T-cell (primary cell): ENCODE measurements at regions not wholly inside any gene's neighbourhood (a gene's known extent, or its start where the extent isn't known, plus 50 kb on each side); places are given as distances from the start of the nearest gene placed in this dataset.
"Not testable (repeated sequence)": the region's sequence is repeated elsewhere in the genome, so short reads cannot be mapped to it uniquely, and the experiment has no call there.

Source experiments
- ATAC-seq, 4 experiments: fragments of 200-7000 bp in 3 of 4; fragments of 150-1000 bp in 1 of 4; cut with Tn5 transposase; replicated peaks in 1 of 4; 1 replicate in 3 of 4; 2 replicates in 1 of 4; pipeline ENCODE4 v1.10.0; 2021; ENCODE audit warnings: moderate library complexity in 3 of 4, mild to moderate bottlenecking in 2 of 4, moderate number of reproducible peaks in 1 of 4
- CTCF ChIA-PET, 2 donors: fragments of 300-600 bp; sonication (Branson Sonifier 250); formaldehyde crosslinking; loops; one replicate each; lab custom pipeline; 2022; ENCODE audit warnings: antibody characterized with exemption in 2 of 2; lab: Charles Lee
- POLR2A ChIA-PET, 2 donors: fragments of 300-600 bp; sonication (Branson Sonifier 250); formaldehyde crosslinking; loops; one replicate each; lab custom pipeline; 2022; ENCODE audit warnings: antibody characterized with exemption in 2 of 2; lab: Charles Lee
- DNase-seq, 35 experiments: peaks; one replicate each; pipeline versions ENCODE4 v3.0.0 to v3.0.0-alpha.2; 2013 to 2023
- H3K27ac ChIP-seq: one replicate; pipeline ENCODE4 v1.5.1; 2013; ENCODE audit warnings: low read length
- H3K27me3 ChIP-seq, 2 experiments: replicated peaks in 1 of 2; 1 replicate in 1 of 2; 2 replicates in 1 of 2; pipeline versions ENCODE4 v1.6.1 to v1.7.0; 2013; ENCODE audit warnings: low read length in 1 of 2, mixed read lengths in 1 of 2; ENCODE audit not compliant: control insufficient read depth in 2 of 2, insufficient read depth in 2 of 2; ENCODE audit errors: extremely low read depth in 1 of 2
- H3K36me3 ChIP-seq, 2 donors: 1 replicate in 1 of 2; 2 replicates in 1 of 2; pipeline versions ENCODE4 v1.6.1 to v1.7.0; 2013; ENCODE audit warnings: low read length in 1 of 2; ENCODE audit not compliant: control insufficient read depth in 2 of 2, insufficient read depth in 1 of 2; ENCODE audit errors: extremely low read depth in 1 of 2
- H3K4me1 ChIP-seq, 2 experiments: 1 replicate in 1 of 2; 2 replicates in 1 of 2; pipeline versions ENCODE4 v1.6.1 to v1.7.0; 2013; ENCODE audit warnings: low read length in 2 of 2, mixed read lengths in 1 of 2; ENCODE audit not compliant: insufficient read depth in 2 of 2, control insufficient read depth in 1 of 2; ENCODE audit errors: extremely low read depth in 1 of 2
- H3K4me3 ChIP-seq, 2 donors: 1 replicate in 1 of 2; 2 replicates in 1 of 2; pipeline versions ENCODE4 v1.5.1 to v1.7.0; 2013; ENCODE audit warnings: mild to moderate bottlenecking in 2 of 2, low read length in 1 of 2, moderate library complexity in 1 of 2; ENCODE audit not compliant: control insufficient read depth in 1 of 2; ENCODE audit errors: extremely low read depth in 1 of 2
- H3K9me3 ChIP-seq: 2 replicates; pipeline ENCODE4 v1.7.0; 2013
- H3K27ac Mint-ChIP-seq, 2 donors: one replicate each; pipeline ENCODE4 v1.8.0; 2020 to 2021; ENCODE audit warnings: mild to moderate bottlenecking in 2 of 2, mixed read lengths in 2 of 2
- H3K27me3 Mint-ChIP-seq, 2 donors: one replicate each; pipeline ENCODE4 v1.8.0; 2021 to 2022; ENCODE audit warnings: mixed read lengths in 2 of 2
- H3K36me3 Mint-ChIP-seq: one replicate; pipeline ENCODE4 v1.8.0; 2021; ENCODE audit warnings: mixed read lengths
- H3K4me1 Mint-ChIP-seq, 3 donors: one replicate each; pipeline ENCODE4 v1.8.0; 2020 to 2022; ENCODE audit warnings: mixed read lengths in 3 of 3, mild to moderate bottlenecking in 1 of 3
- H3K4me3 Mint-ChIP-seq, 3 donors: one replicate each; pipeline ENCODE4 v1.8.0; 2020 to 2022; ENCODE audit warnings: mild to moderate bottlenecking in 3 of 3, mixed read lengths in 3 of 3, moderate library complexity in 3 of 3
- H3K9me3 Mint-ChIP-seq, 3 donors: one replicate each; pipeline ENCODE4 v1.8.0; 2020 to 2022; ENCODE audit warnings: mixed read lengths in 3 of 3
- WGBS: methylation state at CpG from one replicate; pipeline ENCODE4 v1.1.5; 2013; ENCODE audit warnings: missing lambda C conversion rate; ENCODE audit not compliant: insufficient coverage; 5-methylcytosine and 5-hydroxymethylcytosine counted together

GRCh38 chr5:127206320-127207113 is 84.1 kb upstream of the MEGF10 start:
- Histone ChIP-seq H3K27ac (no peak overlapping the region), H3K9me3 (no peaks in the 10 kb centered on the region), H3K36me3 (no peaks in the 10 kb centered on the region), H3K27me3 (no peaks in the 10 kb centered on the region), H3K4me1 (no peaks in the 10 kb centered on the region), H3K4me3 (no peak overlapping the region)
- WGBS = 17% methylated on average over 1 of the region's 4 CpGs
- H3K4me1 Mint-ChIP-seq = no peaks in the 10 kb centered on the region
- ChIA-PET POLR2A (no interaction called here), CTCF (no interaction called here)
- no peaks in the 10 kb centered on the region for H3K36me3 Mint-ChIP-seq
- ATAC-seq (no peak), DNase-seq (no peak)
- no peaks in the 10 kb centered on the region for H3K9me3 Mint-ChIP-seq
- no peak overlapping the region for H3K4me3 Mint-ChIP-seq
- H3K27ac Mint-ChIP-seq = no peak overlapping the region
- H3K27me3 Mint-ChIP-seq = peaks cover 0 to 5% of the 10 kb centered on the region in 2 donors

GRCh38 chr5:127210042-127210441 is 80.6 kb upstream of the MEGF10 start:
- Mint-ChIP-seq H3K9me3 (peaks cover 0 to 7% (median 2%) of the 10 kb centered on the region in 3 donors), H3K27ac (no peak overlapping the region), H3K4me3 (no peak overlapping the region), H3K36me3 (no peaks in the 10 kb centered on the region), H3K4me1 (no peaks in the 10 kb centered on the region), H3K27me3 (peaks cover 3 to 11% of the 10 kb centered on the region in 2 donors)
- POLR2A ChIA-PET = no interaction called here
- 91% methylated on average over 1 of the region's 2 CpGs for WGBS
- peaks cover 0 to under 1% of the 10 kb centered on the region in 2 experiments for H3K27me3 ChIP-seq
- CTCF ChIA-PET = interaction anchor here in 1 of 2 donors (0.5 kb wide), 1 partner anchor 373 kb away, joined by 5 read pairs; no protein-coding TSS in a partner anchor
- ATAC-seq = no peak
- H3K27ac ChIP-seq = no peak overlapping the region
- H3K4me1 ChIP-seq = no peaks in the 10 kb centered on the region
- no peak for DNase-seq
- no peaks in the 10 kb centered on the region for H3K36me3 ChIP-seq
- H3K4me3 ChIP-seq = no peak overlapping the region
- H3K9me3 ChIP-seq = no peaks in the 10 kb centered on the region

DNA sequence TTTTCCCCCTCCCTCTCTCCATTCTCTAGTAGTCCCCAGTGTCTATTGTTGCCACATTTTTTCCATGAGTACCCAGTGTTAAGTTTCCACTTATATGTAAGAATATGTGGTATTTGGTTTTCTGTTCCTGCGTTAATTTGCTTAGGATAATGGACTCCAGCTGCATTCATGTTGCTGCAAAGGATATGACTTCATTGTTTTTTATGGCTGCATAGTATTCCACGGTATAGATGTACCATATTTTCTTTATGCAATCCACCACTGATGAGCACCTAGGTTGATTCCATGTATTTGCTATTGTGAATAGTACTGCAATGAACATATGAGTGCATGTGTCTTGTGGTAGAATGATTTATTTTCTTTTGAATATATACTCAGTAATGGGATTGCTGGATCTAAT is 77.4 kb upstream of the MEGF10 start:
- WGBS = no CpG with 5 or more reads among the region's 2 CpGs
- no peaks in the 10 kb centered on the region for H3K9me3 ChIP-seq
- peaks cover 0 to 7% (median 2%) of the 10 kb centered on the region in 3 donors for H3K9me3 Mint-ChIP-seq
- no peaks in the 10 kb centered on the region for H3K36me3 ChIP-seq
- H3K27me3 Mint-ChIP-seq = peaks cover 10 to 16% of the 10 kb centered on the region in 2 donors
- no peaks in the 10 kb centered on the region for H3K4me1 Mint-ChIP-seq
- ATAC-seq (no peak), DNase-seq (no peak)
- POLR2A ChIA-PET = no interaction called here
- no peak overlapping the region for H3K27ac Mint-ChIP-seq
- no peaks in the 10 kb centered on the region for H3K36me3 Mint-ChIP-seq
- no peak overlapping the region for H3K4me3 Mint-ChIP-seq
- no peak overlapping the region for H3K4me3 ChIP-seq
- H3K27me3 ChIP-seq = peaks cover 0 to 12% of the 10 kb centered on the region in 2 experiments
- H3K4me1 ChIP-seq = no peaks in the 10 kb centered on the region
- CTCF ChIA-PET = no interaction called here
- no peak overlapping the region for H3K27ac ChIP-seq

DNA sequence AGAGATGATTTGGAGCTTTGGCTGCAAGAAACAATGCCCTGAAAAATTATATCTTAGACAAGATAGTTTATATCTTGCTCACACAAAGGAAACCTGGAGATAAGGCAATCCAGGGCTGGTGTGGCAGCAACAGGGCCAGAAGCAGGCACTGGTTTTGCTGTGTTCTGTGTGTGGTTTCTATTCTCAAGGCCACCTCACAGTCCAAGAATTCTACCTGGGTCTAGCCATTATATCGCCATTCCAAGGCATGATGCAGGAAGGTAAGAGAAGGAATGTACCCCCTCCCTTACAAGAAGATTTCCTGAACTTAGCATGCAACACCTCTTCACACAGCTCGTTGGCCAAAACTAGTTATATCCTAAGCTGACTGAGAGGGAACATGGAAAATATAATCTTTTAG is 74.5 kb upstream of the MEGF10 start:
- Mint-ChIP-seq H3K36me3 (peaks cover 10% of the 10 kb centered on the region), H3K27ac (no peak overlapping the region)
- ATAC-seq = no peak

GRCh38 chr5:127216898-127217675 is 73.5 kb upstream of the MEGF10 start:
- H3K9me3 ChIP-seq = no peaks in the 10 kb centered on the region
- Mint-ChIP-seq H3K27me3 (peaks cover 18 to 20% of the 10 kb centered on the region in 2 donors), H3K4me1 (no peaks in the 10 kb centered on the region), H3K4me3 (no peak overlapping the region), H3K27ac (no peak overlapping the region), H3K36me3 (peaks cover 10% of the 10 kb centered on the region), H3K9me3 (peaks cover 2 to 14% (median 11%) of the 10 kb centered on the region in 3 donors)
- ChIA-PET CTCF (no interaction called here), POLR2A (no interaction called here)
- H3K36me3 ChIP-seq = no peaks in the 10 kb centered on the region
- no peak overlapping the region for H3K27ac ChIP-seq
- DNase-seq (no peak), ATAC-seq (no peak)
- 100% methylated on average over 1 of the region's 3 CpGs for WGBS
- peaks cover 0 to 12% of the 10 kb centered on the region in 2 experiments for H3K27me3 ChIP-seq
- H3K4me1 ChIP-seq = no peaks in the 10 kb centered on the region
- no peak overlapping the region for H3K4me3 ChIP-seq

More for the DNA sequence above, 74.5 kb upstream of the MEGF10 start:
- Histone ChIP-seq H3K27me3 (peaks cover 0 to 12% of the 10 kb centered on the region in 2 experiments), H3K4me3 (no peak overlapping the region), H3K4me1 (no peaks in the 10 kb centered on the region), H3K9me3 (no peaks in the 10 kb centered on the region), H3K36me3 (no peaks in the 10 kb centered on the region), H3K27ac (no peak overlapping the region)
- H3K9me3 Mint-ChIP-seq = peaks cover 2 to 14% (median 5%) of the 10 kb centered on the region in 3 donors
- H3K4me3 Mint-ChIP-seq = no peak overlapping the region
- POLR2A ChIA-PET = no interaction called here
- peaks cover 18 to 20% of the 10 kb centered on the region in 2 donors for H3K27me3 Mint-ChIP-seq
- no peaks in the 10 kb centered on the region for H3K4me1 Mint-ChIP-seq
- no peak for DNase-seq
- CTCF ChIA-PET = no interaction called here
- WGBS = no CpG with 5 or more reads among the region's 2 CpGs

- H3K4me1 ChIP-seq, H3K4me3 Mint-ChIP-seq, H3K36me3 ChIP-seq, H3K27ac Mint-ChIP-seq, DNase-seq, H3K4me1 Mint-ChIP-seq, CTCF ChIA-PET, H3K27ac ChIP-seq, POLR2A ChIA-PET, H3K9me3 ChIP-seq, H3K27me3 ChIP-seq, ATAC-seq, H3K4me3 ChIP-seq: not testable (repeated sequence)
- Mint-ChIP-seq H3K36me3 (peaks cover 10% of the 10 kb centered on the region), H3K9me3 (peaks cover 0 to 11% (median 11%) of the 10 kb centered on the region in 3 donors), H3K27me3 (peaks cover 12 to 13% of the 10 kb centered on the region in 2 donors)
- WGBS = no CpG with 5 or more reads among the region's 1 CpG
These were observed 68.7 kb upstream of the MEGF10 start for GRCh38 chr5:127221936-127222335.
